ENCODE measurements at regions not wholly inside any gene's neighbourhood (a gene's known extent, or its start where the extent isn't known, plus 50 kb on each side); places are given as distances from the start of the nearest gene placed in this dataset.

DNA sequence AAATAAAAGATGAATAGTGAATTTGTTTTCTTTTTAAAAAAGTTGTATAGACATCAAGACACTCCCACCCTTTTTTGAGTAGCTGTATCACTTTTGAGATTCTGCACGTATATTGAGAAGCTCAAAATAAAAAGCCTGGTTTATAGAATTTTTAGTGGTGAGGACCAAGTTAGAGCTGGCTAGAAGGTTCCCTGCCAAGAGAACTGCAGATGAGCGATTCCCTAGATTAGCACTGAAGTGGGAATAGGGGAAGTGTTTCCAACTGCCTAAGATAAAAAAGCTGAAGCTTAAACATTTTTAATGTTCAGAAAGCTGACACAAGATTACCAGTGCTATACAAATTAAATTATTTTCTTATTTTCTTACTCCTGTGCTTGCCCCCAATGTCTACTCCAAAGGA is 135.7 kb upstream of the TMEM229A start (continued):
- TF ChIP-seq, protein P1, sequence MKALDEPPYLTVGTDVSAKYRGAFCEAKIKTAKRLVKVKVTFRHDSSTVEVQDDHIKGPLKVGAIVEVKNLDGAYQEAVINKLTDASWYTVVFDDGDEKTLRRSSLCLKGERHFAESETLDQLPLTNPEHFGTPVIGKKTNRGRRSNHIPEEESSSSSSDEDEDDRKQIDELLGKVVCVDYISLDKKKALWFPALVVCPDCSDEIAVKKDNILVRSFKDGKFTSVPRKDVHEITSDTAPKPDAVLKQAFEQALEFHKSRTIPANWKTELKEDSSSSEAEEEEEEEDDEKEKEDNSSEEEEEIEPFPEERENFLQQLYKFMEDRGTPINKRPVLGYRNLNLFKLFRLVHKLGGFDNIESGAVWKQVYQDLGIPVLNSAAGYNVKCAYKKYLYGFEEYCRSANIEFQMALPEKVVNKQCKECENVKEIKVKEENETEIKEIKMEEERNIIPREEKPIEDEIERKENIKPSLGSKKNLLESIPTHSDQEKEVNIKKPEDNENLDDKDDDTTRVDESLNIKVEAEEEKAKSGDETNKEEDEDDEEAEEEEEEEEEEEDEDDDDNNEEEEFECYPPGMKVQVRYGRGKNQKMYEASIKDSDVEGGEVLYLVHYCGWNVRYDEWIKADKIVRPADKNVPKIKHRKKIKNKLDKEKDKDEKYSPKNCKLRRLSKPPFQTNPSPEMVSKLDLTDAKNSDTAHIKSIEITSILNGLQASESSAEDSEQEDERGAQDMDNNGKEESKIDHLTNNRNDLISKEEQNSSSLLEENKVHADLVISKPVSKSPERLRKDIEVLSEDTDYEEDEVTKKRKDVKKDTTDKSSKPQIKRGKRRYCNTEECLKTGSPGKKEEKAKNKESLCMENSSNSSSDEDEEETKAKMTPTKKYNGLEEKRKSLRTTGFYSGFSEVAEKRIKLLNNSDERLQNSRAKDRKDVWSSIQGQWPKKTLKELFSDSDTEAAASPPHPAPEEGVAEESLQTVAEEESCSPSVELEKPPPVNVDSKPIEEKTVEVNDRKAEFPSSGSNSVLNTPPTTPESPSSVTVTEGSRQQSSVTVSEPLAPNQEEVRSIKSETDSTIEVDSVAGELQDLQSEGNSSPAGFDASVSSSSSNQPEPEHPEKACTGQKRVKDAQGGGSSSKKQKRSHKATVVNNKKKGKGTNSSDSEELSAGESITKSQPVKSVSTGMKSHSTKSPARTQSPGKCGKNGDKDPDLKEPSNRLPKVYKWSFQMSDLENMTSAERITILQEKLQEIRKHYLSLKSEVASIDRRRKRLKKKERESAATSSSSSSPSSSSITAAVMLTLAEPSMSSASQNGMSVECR (CRISPR knock-in tag; IDR thresholded peaks at IDR 0.05; ENCODE audit: borderline replicate concordance): no peak
- TF ChIP-seq ZNF396 (CRISPR knock-in tag; IDR thresholded peaks at IDR 0.05; ENCODE audit: borderline replicate concordance) (no peak), ZNF416 (CRISPR knock-in tag; IDR thresholded peaks at IDR 0.05) (no peak)
- TF ChIP-seq, protein P2, sequence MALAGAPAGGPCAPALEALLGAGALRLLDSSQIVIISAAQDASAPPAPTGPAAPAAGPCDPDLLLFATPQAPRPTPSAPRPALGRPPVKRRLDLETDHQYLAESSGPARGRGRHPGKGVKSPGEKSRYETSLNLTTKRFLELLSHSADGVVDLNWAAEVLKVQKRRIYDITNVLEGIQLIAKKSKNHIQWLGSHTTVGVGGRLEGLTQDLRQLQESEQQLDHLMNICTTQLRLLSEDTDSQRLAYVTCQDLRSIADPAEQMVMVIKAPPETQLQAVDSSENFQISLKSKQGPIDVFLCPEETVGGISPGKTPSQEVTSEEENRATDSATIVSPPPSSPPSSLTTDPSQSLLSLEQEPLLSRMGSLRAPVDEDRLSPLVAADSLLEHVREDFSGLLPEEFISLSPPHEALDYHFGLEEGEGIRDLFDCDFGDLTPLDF (CRISPR knock-in tag; IDR thresholded peaks at IDR 0.05): no peak
- TF ChIP-seq, protein P3, sequence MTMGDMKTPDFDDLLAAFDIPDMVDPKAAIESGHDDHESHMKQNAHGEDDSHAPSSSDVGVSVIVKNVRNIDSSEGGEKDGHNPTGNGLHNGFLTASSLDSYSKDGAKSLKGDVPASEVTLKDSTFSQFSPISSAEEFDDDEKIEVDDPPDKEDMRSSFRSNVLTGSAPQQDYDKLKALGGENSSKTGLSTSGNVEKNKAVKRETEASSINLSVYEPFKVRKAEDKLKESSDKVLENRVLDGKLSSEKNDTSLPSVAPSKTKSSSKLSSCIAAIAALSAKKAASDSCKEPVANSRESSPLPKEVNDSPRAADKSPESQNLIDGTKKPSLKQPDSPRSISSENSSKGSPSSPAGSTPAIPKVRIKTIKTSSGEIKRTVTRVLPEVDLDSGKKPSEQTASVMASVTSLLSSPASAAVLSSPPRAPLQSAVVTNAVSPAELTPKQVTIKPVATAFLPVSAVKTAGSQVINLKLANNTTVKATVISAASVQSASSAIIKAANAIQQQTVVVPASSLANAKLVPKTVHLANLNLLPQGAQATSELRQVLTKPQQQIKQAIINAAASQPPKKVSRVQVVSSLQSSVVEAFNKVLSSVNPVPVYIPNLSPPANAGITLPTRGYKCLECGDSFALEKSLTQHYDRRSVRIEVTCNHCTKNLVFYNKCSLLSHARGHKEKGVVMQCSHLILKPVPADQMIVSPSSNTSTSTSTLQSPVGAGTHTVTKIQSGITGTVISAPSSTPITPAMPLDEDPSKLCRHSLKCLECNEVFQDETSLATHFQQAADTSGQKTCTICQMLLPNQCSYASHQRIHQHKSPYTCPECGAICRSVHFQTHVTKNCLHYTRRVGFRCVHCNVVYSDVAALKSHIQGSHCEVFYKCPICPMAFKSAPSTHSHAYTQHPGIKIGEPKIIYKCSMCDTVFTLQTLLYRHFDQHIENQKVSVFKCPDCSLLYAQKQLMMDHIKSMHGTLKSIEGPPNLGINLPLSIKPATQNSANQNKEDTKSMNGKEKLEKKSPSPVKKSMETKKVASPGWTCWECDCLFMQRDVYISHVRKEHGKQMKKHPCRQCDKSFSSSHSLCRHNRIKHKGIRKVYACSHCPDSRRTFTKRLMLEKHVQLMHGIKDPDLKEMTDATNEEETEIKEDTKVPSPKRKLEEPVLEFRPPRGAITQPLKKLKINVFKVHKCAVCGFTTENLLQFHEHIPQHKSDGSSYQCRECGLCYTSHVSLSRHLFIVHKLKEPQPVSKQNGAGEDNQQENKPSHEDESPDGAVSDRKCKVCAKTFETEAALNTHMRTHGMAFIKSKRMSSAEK (CRISPR knock-in tag; IDR thresholded peaks at IDR 0.05; ENCODE audit: borderline replicate concordance): no peak
- TF ChIP-seq, protein P4, sequence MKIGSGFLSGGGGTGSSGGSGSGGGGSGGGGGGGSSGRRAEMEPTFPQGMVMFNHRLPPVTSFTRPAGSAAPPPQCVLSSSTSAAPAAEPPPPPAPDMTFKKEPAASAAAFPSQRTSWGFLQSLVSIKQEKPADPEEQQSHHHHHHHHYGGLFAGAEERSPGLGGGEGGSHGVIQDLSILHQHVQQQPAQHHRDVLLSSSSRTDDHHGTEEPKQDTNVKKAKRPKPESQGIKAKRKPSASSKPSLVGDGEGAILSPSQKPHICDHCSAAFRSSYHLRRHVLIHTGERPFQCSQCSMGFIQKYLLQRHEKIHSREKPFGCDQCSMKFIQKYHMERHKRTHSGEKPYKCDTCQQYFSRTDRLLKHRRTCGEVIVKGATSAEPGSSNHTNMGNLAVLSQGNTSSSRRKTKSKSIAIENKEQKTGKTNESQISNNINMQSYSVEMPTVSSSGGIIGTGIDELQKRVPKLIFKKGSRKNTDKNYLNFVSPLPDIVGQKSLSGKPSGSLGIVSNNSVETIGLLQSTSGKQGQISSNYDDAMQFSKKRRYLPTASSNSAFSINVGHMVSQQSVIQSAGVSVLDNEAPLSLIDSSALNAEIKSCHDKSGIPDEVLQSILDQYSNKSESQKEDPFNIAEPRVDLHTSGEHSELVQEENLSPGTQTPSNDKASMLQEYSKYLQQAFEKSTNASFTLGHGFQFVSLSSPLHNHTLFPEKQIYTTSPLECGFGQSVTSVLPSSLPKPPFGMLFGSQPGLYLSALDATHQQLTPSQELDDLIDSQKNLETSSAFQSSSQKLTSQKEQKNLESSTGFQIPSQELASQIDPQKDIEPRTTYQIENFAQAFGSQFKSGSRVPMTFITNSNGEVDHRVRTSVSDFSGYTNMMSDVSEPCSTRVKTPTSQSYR (CRISPR knock-in tag; IDR thresholded peaks at IDR 0.05): no peak
- TF ChIP-seq, protein P5, sequence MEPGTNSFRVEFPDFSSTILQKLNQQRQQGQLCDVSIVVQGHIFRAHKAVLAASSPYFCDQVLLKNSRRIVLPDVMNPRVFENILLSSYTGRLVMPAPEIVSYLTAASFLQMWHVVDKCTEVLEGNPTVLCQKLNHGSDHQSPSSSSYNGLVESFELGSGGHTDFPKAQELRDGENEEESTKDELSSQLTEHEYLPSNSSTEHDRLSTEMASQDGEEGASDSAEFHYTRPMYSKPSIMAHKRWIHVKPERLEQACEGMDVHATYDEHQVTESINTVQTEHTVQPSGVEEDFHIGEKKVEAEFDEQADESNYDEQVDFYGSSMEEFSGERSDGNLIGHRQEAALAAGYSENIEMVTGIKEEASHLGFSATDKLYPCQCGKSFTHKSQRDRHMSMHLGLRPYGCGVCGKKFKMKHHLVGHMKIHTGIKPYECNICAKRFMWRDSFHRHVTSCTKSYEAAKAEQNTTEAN (CRISPR knock-in tag; IDR thresholded peaks at IDR 0.05): no peak
- TF ChIP-seq, protein P6, sequence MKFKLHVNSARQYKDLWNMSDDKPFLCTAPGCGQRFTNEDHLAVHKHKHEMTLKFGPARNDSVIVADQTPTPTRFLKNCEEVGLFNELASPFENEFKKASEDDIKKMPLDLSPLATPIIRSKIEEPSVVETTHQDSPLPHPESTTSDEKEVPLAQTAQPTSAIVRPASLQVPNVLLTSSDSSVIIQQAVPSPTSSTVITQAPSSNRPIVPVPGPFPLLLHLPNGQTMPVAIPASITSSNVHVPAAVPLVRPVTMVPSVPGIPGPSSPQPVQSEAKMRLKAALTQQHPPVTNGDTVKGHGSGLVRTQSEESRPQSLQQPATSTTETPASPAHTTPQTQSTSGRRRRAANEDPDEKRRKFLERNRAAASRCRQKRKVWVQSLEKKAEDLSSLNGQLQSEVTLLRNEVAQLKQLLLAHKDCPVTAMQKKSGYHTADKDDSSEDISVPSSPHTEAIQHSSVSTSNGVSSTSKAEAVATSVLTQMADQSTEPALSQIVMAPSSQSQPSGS (CRISPR knock-in tag; IDR thresholded peaks at IDR 0.05; ENCODE audit: borderline replicate concordance, low read depth): no peak
- TF ChIP-seq, protein P7, sequence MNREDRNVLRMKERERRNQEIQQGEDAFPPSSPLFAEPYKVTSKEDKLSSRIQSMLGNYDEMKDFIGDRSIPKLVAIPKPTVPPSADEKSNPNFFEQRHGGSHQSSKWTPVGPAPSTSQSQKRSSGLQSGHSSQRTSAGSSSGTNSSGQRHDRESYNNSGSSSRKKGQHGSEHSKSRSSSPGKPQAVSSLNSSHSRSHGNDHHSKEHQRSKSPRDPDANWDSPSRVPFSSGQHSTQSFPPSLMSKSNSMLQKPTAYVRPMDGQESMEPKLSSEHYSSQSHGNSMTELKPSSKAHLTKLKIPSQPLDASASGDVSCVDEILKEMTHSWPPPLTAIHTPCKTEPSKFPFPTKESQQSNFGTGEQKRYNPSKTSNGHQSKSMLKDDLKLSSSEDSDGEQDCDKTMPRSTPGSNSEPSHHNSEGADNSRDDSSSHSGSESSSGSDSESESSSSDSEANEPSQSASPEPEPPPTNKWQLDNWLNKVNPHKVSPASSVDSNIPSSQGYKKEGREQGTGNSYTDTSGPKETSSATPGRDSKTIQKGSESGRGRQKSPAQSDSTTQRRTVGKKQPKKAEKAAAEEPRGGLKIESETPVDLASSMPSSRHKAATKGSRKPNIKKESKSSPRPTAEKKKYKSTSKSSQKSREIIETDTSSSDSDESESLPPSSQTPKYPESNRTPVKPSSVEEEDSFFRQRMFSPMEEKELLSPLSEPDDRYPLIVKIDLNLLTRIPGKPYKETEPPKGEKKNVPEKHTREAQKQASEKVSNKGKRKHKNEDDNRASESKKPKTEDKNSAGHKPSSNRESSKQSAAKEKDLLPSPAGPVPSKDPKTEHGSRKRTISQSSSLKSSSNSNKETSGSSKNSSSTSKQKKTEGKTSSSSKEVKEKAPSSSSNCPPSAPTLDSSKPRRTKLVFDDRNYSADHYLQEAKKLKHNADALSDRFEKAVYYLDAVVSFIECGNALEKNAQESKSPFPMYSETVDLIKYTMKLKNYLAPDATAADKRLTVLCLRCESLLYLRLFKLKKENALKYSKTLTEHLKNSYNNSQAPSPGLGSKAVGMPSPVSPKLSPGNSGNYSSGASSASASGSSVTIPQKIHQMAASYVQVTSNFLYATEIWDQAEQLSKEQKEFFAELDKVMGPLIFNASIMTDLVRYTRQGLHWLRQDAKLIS (CRISPR knock-in tag; IDR thresholded peaks at IDR 0.05; ENCODE audit: borderline replicate concordance): no peak

Data from WTC11 (cell line).